Lower lobe of right lung (tissue), 2 donors: ENCODE measurements at regions not wholly inside any gene's neighbourhood (a gene's known extent, or its start where the extent isn't known, plus 50 kb on each side); places are given as distances from the start of the nearest gene placed in this dataset.

Experiments
- ATAC-seq, 2 donors: fragments of 200-7000 bp; cut with Tn5 transposase; one replicate each; pipeline ENCODE4 v1.9.1; 2020 to 2022; ENCODE audit warnings: mild to moderate bottlenecking in 2 of 2, moderate library complexity in 2 of 2
- DNase-seq: peaks from one replicate; pipeline ENCODE4 v3.0.0-alpha.2; 2020
- H3K27ac ChIP-seq: fragments of 200-600 bp; one replicate; pipeline ENCODE4 v1.8.0; 2022
- H3K27me3 ChIP-seq: fragments of 200-600 bp; one replicate; pipeline ENCODE4 v1.8.0; 2022; ENCODE audit warnings: low read depth
- H3K36me3 ChIP-seq: fragments of 200-600 bp; one replicate; pipeline ENCODE4 v1.8.0; 2022; ENCODE audit warnings: mild to moderate bottlenecking
- H3K4me1 ChIP-seq: fragments of 200-600 bp; one replicate; pipeline ENCODE4 v1.8.0; 2022
- H3K4me3 ChIP-seq: fragments of 200-600 bp; one replicate; pipeline ENCODE4 v1.8.0; 2022; ENCODE audit warnings: mild to moderate bottlenecking
- H3K9me3 ChIP-seq: fragments of 200-600 bp; one replicate; pipeline ENCODE4 v1.8.0; 2022
- intact Hi-C: fragments of 100-400 bp; cut with DNase I; formaldehyde crosslinking; loops from one replicate; pipeline ENCODE4 v1.11.0; 2022
- TF ChIP-seq, protein P1 (sequence below): fragments of 200-600 bp; IDR thresholded peaks from one replicate; pipeline ENCODE4 v1.8.0; 2022; ENCODE audit warnings: antibody characterized with exemption, mild to moderate bottlenecking
- donor health status: DM: no; HTN: yes; CAD: no; lungs with severe emphysema.

DNA sequence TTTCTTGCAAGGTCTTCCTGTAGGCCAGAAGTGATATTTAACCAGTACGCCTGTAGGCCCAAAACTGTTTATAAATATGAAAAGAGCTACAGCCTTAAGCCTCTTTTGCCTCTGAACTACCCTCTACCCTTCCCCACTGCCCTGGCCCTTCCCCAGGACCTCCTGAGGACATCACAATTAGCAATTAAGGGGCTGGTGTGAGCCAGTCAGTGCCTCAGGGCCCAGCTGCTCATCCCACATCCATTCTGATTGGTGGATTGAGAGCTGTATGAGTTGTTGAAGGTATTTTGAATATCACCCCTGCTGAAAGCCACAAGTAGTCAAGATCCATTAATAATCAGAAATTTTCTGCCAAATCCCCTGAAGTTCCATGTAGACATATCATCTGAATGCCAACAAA lies 126.3 kb upstream of the TACR1 start:
- intact Hi-C loops, result no loop called here
- Histone ChIP-seq H3K4me3 (no peak overlapping the region), H3K9me3 (no peaks in the 10 kb centered on the region), H3K4me1 (no peaks in the 10 kb centered on the region), H3K36me3 (no peaks in the 10 kb centered on the region), H3K27ac (no peak overlapping the region), H3K27me3 (no peaks in the 10 kb centered on the region)
- no peak for DNase-seq
- no peak for ATAC-seq
- TF ChIP-seq, protein P1, sequence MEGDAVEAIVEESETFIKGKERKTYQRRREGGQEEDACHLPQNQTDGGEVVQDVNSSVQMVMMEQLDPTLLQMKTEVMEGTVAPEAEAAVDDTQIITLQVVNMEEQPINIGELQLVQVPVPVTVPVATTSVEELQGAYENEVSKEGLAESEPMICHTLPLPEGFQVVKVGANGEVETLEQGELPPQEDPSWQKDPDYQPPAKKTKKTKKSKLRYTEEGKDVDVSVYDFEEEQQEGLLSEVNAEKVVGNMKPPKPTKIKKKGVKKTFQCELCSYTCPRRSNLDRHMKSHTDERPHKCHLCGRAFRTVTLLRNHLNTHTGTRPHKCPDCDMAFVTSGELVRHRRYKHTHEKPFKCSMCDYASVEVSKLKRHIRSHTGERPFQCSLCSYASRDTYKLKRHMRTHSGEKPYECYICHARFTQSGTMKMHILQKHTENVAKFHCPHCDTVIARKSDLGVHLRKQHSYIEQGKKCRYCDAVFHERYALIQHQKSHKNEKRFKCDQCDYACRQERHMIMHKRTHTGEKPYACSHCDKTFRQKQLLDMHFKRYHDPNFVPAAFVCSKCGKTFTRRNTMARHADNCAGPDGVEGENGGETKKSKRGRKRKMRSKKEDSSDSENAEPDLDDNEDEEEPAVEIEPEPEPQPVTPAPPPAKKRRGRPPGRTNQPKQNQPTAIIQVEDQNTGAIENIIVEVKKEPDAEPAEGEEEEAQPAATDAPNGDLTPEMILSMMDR, result no peak

DNA sequence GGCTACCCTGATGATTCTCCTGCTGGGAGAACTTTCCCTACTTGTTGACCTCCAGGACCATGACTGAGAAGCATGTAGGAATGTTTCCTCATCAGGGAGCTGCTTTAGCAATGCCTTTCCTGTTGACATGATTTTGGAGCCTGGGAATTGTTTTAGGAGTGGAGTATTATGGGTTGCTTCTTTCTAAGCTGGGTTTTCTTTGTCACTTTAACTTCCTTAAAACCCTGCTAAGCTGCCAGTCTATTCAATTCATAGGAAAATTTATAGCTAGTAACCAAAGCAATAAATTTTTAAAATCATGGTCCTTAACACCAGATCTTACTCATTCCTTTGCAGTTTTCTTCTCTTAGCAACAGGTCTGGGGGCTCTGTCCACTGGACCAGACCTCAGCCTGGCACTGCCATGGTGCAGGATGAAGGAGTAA lies 125.6 kb upstream of the TACR1 start:
- no peaks in the 10 kb centered on the region for H3K36me3 ChIP-seq
- ATAC-seq, result no peak
- H3K27ac ChIP-seq, result no peak overlapping the region
- H3K4me1 ChIP-seq, result no peaks in the 10 kb centered on the region
- no peaks in the 10 kb centered on the region for H3K9me3 ChIP-seq
- intact Hi-C loops, result no loop called here
- H3K27me3 ChIP-seq, result no peaks in the 10 kb centered on the region
- H3K4me3 ChIP-seq, result no peak overlapping the region
- TF ChIP-seq, protein P1, result no peak
- DNase-seq, result no peak

DNA sequence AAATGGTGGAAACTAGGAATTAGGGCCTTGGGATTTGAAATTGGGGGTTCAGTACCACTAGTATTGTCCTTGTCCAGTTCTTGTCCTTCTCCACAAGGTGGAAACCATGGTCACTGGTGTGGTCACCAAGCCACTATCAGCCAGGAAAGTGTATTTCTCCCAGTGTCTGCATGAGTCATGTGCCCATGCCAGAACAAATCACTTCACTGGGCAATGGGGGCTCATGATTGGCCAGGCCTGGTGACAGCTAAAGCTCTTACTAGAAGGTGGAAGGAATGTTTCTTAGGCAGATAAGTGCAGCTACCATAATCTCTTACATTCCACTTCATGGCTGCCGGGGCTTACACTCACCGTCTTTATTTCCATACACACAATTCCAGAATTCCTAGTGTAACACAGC lies 124.8 kb upstream of the TACR1 start:
- H3K27me3 ChIP-seq, result no peaks in the 10 kb centered on the region
- ATAC-seq (no peak), DNase-seq (no peak)
- TF ChIP-seq, protein P1, result no peak
- no peak overlapping the region for H3K27ac ChIP-seq
- no peaks in the 10 kb centered on the region for H3K4me1 ChIP-seq
- intact Hi-C loops, result no loop called here
- H3K4me3 ChIP-seq, result no peak overlapping the region
- no peaks in the 10 kb centered on the region for H3K9me3 ChIP-seq
- no peaks in the 10 kb centered on the region for H3K36me3 ChIP-seq

DNA sequence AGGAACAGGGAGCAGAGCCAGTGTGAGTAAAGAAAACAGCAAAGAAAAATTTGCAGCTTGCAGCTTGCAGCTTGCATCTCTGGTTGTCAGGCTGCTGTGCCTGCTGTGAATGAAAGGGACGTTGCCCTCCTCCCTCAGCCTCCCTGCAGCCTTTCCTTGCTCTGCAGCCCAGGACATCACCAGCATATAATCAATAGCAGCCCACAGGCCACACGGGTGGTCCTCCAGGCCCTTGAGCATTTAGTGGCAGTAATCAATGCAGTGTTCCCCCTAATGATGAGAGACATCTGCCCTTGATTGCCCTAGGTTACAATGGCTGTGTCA lies 122.2 kb upstream of the TACR1 start:
- Histone ChIP-seq H3K36me3 (no peaks in the 10 kb centered on the region), H3K4me1 (no peaks in the 10 kb centered on the region), H3K4me3 (no peak overlapping the region), H3K9me3 (no peaks in the 10 kb centered on the region), H3K27me3 (no peaks in the 10 kb centered on the region), H3K27ac (no peak overlapping the region)
- intact Hi-C loops, result no loop called here
- DNase-seq (no peak), ATAC-seq (no peak)
- TF ChIP-seq, protein P1, result no peak

DNA sequence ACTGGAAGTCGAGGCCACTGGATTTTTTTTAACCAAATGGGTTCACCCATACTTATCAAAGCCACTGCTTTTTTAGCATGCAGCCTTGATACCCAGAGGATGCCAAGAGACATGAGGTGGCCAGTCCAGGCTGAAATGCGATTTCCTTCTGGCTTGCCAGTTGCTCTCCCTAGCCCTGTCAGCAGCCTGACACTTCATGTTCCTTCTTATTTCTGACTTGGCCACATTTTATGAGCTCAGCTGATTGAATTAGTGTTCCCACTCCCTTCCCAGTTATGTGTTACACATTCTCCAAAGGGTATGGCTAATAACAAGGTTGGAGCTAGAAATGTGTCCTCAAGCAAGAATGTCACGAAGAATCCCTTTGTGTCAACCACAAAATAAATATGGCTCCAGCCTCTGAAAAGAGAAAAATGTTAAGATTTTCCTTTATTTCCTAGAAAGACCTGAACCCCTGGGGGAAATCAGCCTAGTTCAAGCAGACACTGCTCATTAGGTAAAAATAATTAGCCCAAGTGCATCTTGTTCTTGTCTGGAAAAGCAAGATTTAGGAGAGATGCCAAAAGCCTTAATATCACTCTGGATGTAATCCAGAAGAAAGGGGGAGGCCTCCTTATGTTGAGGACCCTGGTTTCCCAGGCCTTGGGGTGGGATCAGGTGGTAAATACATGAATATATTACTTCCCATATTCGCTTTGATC lies 121.7 kb upstream of the TACR1 start:
- Histone ChIP-seq H3K27ac (no peak overlapping the region), H3K9me3 (no peaks in the 10 kb centered on the region), H3K4me1 (no peaks in the 10 kb centered on the region), H3K4me3 (no peak overlapping the region), H3K27me3 (no peaks in the 10 kb centered on the region), H3K36me3 (no peaks in the 10 kb centered on the region)
- ATAC-seq (no peak), DNase-seq (no peak)
- TF ChIP-seq, protein P1, result no peak
- intact Hi-C loops, result no loop called here
